HCT116 (cell line): ENCODE measurements at regions not wholly inside any gene's neighbourhood (a gene's known extent, or its start where the extent isn't known, plus 50 kb on each side); places are given as distances from the start of the nearest gene placed in this dataset.

ENCODE experiments used
- ATAC-seq: fragments of 200-7000 bp; cut with Tn5 transposase; 2 replicates; pipeline ENCODE4 v1.9.1; 2020; ENCODE audit warnings: mild to moderate bottlenecking, moderate library complexity
- BruUV-seq: library from RNA; stranded (reverse); fragments of 400-500 nt; replicated peaks from 2 replicates; lab custom pipeline; 2021; lab: Mats Ljungman, UMichigan
- CTCF ChIA-PET: fragments of 300-600 bp; sonication (Branson Sonifier 250); formaldehyde crosslinking; loops from one replicate; lab custom pipeline; 2021; ENCODE audit warnings: antibody characterized with exemption; lab: Charles Lee
- POLR2A ChIA-PET: fragments of 300-600, 350-600 bp; sonication (Branson Sonifier 250); formaldehyde crosslinking; loops from one replicate; lab custom pipeline; 2021; ENCODE audit warnings: antibody characterized with exemption; lab: Charles Lee
- RAD21 ChIA-PET, 2 experiments: fragments of 300-600 bp; sonication (Branson Sonifier 250); formaldehyde crosslinking; loops; one replicate each; lab custom pipeline; 2023; ENCODE audit warnings: low total read pairs in 2 of 2; ENCODE audit not compliant: uncharacterized antibody in 2 of 2, unreplicated experiment in 2 of 2, low non-redundant PET in 1 of 2; lab: Charles Lee
- DNase-seq: peaks from one replicate; pipeline ENCODE4 v3.0.0-alpha.2; 2010; ENCODE audit warnings: low read depth, low spot score
- H2AFZ ChIP-seq: fragments of 200-600 bp; shearing (Covaris generic), sonication (generic); 2 replicates; pipeline ENCODE4 v1.6.1; 2017; ENCODE audit warnings: low read depth, mixed run types, mixed read lengths, antibody characterized with exemption, low read length; ENCODE audit not compliant: poor library complexity, severe bottlenecking
- H3K27ac ChIP-seq: 2 replicates; pipeline ENCODE4 v1.5.1; 2012; ENCODE audit warnings: low read depth, low read length
- H3K27me3 ChIP-seq: fragments of 200-600 bp; sonication (generic); 2 replicates; pipeline ENCODE4 v1.6.1; 2016; ENCODE audit warnings: mixed run types, low read length, mixed read lengths; ENCODE audit not compliant: insufficient read depth
- H3K36me3 ChIP-seq, 2 experiments: fragments of 200-500 bp in 1 of 2; fragments of 200-600 bp in 1 of 2; sonication (Bioruptor generic) in 1 of 2; sonication (generic) in 1 of 2; 2 replicates each; pipeline versions ENCODE4 v1.5.1 to v1.6.1; 2014 to 2016; ENCODE audit warnings: low read length in 2 of 2, inconsistent platforms in 1 of 2, mixed read lengths in 1 of 2, mixed run types in 1 of 2; ENCODE audit not compliant: insufficient read depth in 2 of 2, control insufficient read depth in 1 of 2
- H3K4me1 ChIP-seq, 2 experiments: fragments of 200-600 bp in 1 of 2; sonication (generic) in 1 of 2; 2 replicates each; pipeline versions ENCODE4 v1.5.1 to v1.6.1; 2012 to 2017; ENCODE audit warnings: low read length in 2 of 2, inconsistent platforms in 1 of 2, mild to moderate bottlenecking in 1 of 2, mixed read lengths in 1 of 2, mixed run types in 1 of 2, moderate library complexity in 1 of 2; ENCODE audit not compliant: insufficient read depth in 2 of 2, control insufficient read depth in 1 of 2
- H3K4me2 ChIP-seq: fragments of 200-600 bp; sonication (generic); 2 replicates; pipeline ENCODE4 v1.6.1; 2017; ENCODE audit warnings: mixed run types, low read length, mixed read lengths
- H3K4me3 ChIP-seq, 2 experiments: fragments of 200-600 bp in 1 of 2; sonication (generic) in 1 of 2; replicated peaks in 1 of 2; 2 replicates each; pipeline ENCODE4 v1.5.1; 2011 to 2016; ENCODE audit warnings: low read length in 2 of 2, control low read depth in 1 of 2, low read depth in 1 of 2, mild to moderate bottlenecking in 1 of 2, mixed read lengths in 1 of 2, mixed run types in 1 of 2
- H3K79me2 ChIP-seq: fragments of 200-600 bp; sonication (generic); 2 replicates; pipeline ENCODE4 v1.6.1; 2017; ENCODE audit warnings: mild to moderate bottlenecking, mixed run types, low read length, moderate library complexity, mixed read lengths; ENCODE audit not compliant: insufficient read depth
- H3K9ac ChIP-seq: fragments of 200-600 bp; sonication (generic); 2 replicates; pipeline ENCODE4 v1.6.1; 2016; ENCODE audit warnings: low read length, mixed read lengths
- H3K9me2 ChIP-seq: fragments of 200-600 bp; sonication (generic), shearing (Covaris generic); 2 replicates; pipeline ENCODE4 v1.6.1; 2017; ENCODE audit warnings: mixed run types, mild to moderate bottlenecking, moderate library complexity; ENCODE audit not compliant: insufficient read depth
- H3K9me3 ChIP-seq, 2 experiments: fragments of 200-500 bp in 1 of 2; fragments of 200-600 bp in 1 of 2; sonication (Bioruptor generic) in 1 of 2; sonication (generic) in 1 of 2; 2 replicates each; pipeline ENCODE4 v1.6.1; 2014 to 2017; ENCODE audit warnings: low read length in 2 of 2, mixed read lengths in 2 of 2, inconsistent platforms in 1 of 2, low read depth in 1 of 2, mild to moderate bottlenecking in 1 of 2, mixed run types in 1 of 2, moderate library complexity in 1 of 2; ENCODE audit not compliant: control insufficient read depth in 1 of 2, insufficient read depth in 1 of 2
- H4K20me1 ChIP-seq: fragments of 200-600 bp; sonication (generic), shearing (Covaris generic); 2 replicates; pipeline ENCODE4 v1.6.1; 2017; ENCODE audit warnings: mixed run types, mild to moderate bottlenecking, moderate library complexity; ENCODE audit not compliant: insufficient read depth
- CBX3 ChIP-seq: IDR thresholded peaks from 2 replicates; pipeline ENCODE4 v1.6.1; 2012; ENCODE audit warnings: low read depth
- CEBPB ChIP-seq: IDR thresholded peaks from 2 replicates; pipeline ENCODE4 v1.6.1; 2012; ENCODE audit warnings: low read depth
- ELF1 ChIP-seq: IDR thresholded peaks from 2 replicates; pipeline ENCODE4 v1.6.1; 2012; ENCODE audit warnings: low read depth, borderline replicate concordance
- EZH2 ChIP-seq: fragments of 200-600 bp; sonication (generic); IDR thresholded peaks from 2 replicates; pipeline ENCODE4 v1.6.1; 2017; ENCODE audit warnings: antibody characterized with exemption, mixed run types
- EZH2phosphoT487 ChIP-seq: fragments of 200-600 bp; IDR thresholded peaks from 2 replicates; pipeline ENCODE4 v1.6.1; 2018; ENCODE audit warnings: antibody characterized with exemption, borderline replicate concordance
- FOSL1 ChIP-seq: IDR thresholded peaks from 2 replicates; pipeline ENCODE4 v1.6.1; 2012; ENCODE audit warnings: low read depth
- JUND ChIP-seq: IDR thresholded peaks from 2 replicates; pipeline ENCODE4 v1.6.1; 2012
- POLR2A ChIP-seq: IDR thresholded peaks from 2 replicates; pipeline ENCODE4 v1.7.0; 2011; ENCODE audit warnings: borderline replicate concordance; ENCODE audit not compliant: insufficient read depth, insufficient read length; ENCODE audit errors: extremely low read depth
- RAD21 ChIP-seq: IDR thresholded peaks from 2 replicates; pipeline ENCODE4 v1.6.1; 2012; ENCODE audit warnings: low read depth, mild to moderate bottlenecking
- SIN3A ChIP-seq: IDR thresholded peaks from 2 replicates; pipeline ENCODE4 v1.6.1; 2012; ENCODE audit warnings: low read depth
- SP1 ChIP-seq: IDR thresholded peaks from 2 replicates; pipeline ENCODE4 v1.6.1; 2012; ENCODE audit warnings: low read depth
- SRF ChIP-seq: IDR thresholded peaks from 2 replicates; pipeline ENCODE4 v1.6.1; 2012; ENCODE audit warnings: low read depth
- ZFX ChIP-seq: fragments of 450-650 bp; IDR thresholded peaks from 2 replicates; pipeline ENCODE4 v1.6.1; 2017
- ZNF274 ChIP-seq: fragments of 200-500 bp; sonication (Bioruptor generic); IDR thresholded peaks from 2 replicates; pipeline ENCODE4 v1.6.1; 2014; ENCODE audit warnings: mild to moderate bottlenecking, low read depth, low read length, inconsistent platforms
- intact Hi-C: fragments of 100-400 bp; cut with micrococcal nuclease; formaldehyde crosslinking; loops from 2 replicates; pipeline ENCODE4 v1.10.0; 2022
- TF ChIP-seq, protein P1 (sequence below): IDR thresholded peaks from 2 replicates; pipeline ENCODE4 v1.6.1; 2012

DNA sequence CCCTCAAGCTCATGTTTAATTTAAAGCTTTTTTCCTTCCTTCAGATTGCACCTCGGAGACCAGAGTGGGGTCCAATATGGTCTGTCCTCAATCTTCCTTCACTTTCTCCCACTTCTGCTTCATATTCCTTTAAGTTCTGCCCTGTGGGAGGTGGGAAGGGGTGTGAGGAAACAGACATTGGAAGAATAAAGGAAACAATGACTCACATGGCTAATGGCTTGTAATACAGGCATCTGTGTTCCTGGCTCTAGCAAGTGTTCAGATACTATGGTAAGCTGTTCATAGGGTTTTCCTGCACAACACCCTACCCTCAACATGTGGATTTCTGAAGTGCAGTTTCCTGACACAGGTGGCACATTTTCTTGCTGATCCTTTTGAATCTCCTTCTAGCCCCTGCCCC, 209.5 kb downstream of the PIK3C3 start:
- H3K4me3 ChIP-seq: no peak overlapping the region
- RAD21 ChIA-PET: no interaction called here
- ATAC-seq: no peak
- H3K27ac ChIP-seq: no peak overlapping the region
- no peak for DNase-seq
- no peak overlapping the region for H3K9ac ChIP-seq
- no peaks in the 10 kb centered on the region for H3K27me3 ChIP-seq
- H3K9me2 ChIP-seq: no peaks in the 10 kb centered on the region
- H3K79me2 ChIP-seq: no peaks in the 10 kb centered on the region
- intact Hi-C loops: no loop called here
- H4K20me1 ChIP-seq: no peaks in the 10 kb centered on the region
- H3K9me3 ChIP-seq: no peaks in the 10 kb centered on the region
- H3K4me2 ChIP-seq: no peak overlapping the region
- POLR2A ChIA-PET: no interaction called here
- TF ChIP-seq CEBPB: no peak
- TF ChIP-seq EZH2phosphoT487: no peak
- no peak for TF ChIP-seq ZNF274
- no peak for TF ChIP-seq SRF
- no peak for TF ChIP-seq POLR2A
- TF ChIP-seq, protein P1, sequence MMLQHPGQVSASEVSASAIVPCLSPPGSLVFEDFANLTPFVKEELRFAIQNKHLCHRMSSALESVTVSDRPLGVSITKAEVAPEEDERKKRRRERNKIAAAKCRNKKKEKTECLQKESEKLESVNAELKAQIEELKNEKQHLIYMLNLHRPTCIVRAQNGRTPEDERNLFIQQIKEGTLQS: no peak
- TF ChIP-seq CBX3: no peak
- TF ChIP-seq ELF1: no peak
- no peak for TF ChIP-seq SP1
- no peak for TF ChIP-seq JUND
- TF ChIP-seq EZH2: no peak
- TF ChIP-seq FOSL1: no peak
- BruUV-seq: no TSS peak
- no peak overlapping the region for H2AFZ ChIP-seq
- CTCF ChIA-PET: no interaction called here
- no peaks in the 10 kb centered on the region for H3K4me1 ChIP-seq
- no peaks in the 10 kb centered on the region for H3K36me3 ChIP-seq

DNA sequence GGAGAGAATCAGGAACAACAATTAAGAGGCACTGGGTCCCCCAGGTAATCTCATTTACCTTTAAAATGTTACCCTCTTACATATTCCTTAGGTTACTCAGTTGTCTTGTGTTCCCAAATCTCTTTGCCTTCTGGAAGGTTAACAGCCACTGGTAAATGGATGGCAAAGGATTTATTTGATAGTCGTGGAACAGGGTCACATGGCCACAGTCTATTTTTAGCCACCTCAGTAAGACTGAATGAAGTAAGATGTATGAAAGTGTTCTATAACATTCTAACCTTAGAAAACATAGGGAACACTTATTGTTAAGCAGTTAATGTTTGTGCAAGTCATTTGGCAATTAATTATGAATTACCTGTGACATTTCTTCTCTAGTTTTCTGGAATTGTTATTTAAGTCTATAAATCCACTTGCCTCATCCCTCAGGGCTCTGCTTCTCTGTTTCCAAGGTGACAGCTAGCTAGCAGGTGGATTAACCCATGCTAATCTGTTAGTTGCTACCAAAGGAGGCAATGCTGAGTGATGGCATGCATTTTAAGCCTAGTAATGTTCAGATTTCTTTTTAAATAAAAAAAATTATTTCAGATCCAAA, 211.0 kb downstream of the PIK3C3 start:
- ATAC-seq (no peak), DNase-seq (no peak)
- RAD21 ChIA-PET: no interaction called here
- no peaks in the 10 kb centered on the region for H3K9me3 ChIP-seq
- H2AFZ ChIP-seq: no peak overlapping the region
- CTCF ChIA-PET: no interaction called here
- no peak for TF ChIP-seq ZFX
- TF ChIP-seq, protein P1: no peak
- TF ChIP-seq ZNF274: no peak
- TF ChIP-seq POLR2A: no peak
- TF ChIP-seq RAD21: no peak
- TF ChIP-seq SRF: no peak
- TF ChIP-seq SIN3A: no peak
- H3K4me3 ChIP-seq: no peak overlapping the region
- H3K79me2 ChIP-seq: no peaks in the 10 kb centered on the region
- no peak overlapping the region for H3K4me2 ChIP-seq
- H3K27ac ChIP-seq: no peak overlapping the region
- H3K9me2 ChIP-seq: no peaks in the 10 kb centered on the region
- BruUV-seq: no TSS peak
- POLR2A ChIA-PET: no interaction called here
- no peaks in the 10 kb centered on the region for H3K27me3 ChIP-seq
- no peaks in the 10 kb centered on the region for H3K36me3 ChIP-seq
- no peaks in the 10 kb centered on the region for H3K4me1 ChIP-seq
- intact Hi-C loops: no loop called here
- H4K20me1 ChIP-seq: no peaks in the 10 kb centered on the region
- H3K9ac ChIP-seq: no peak overlapping the region
